A549 (cell line): ENCODE measurements at regions not wholly inside any gene's neighbourhood (a gene's known extent, or its start where the extent isn't known, plus 50 kb on each side); places are given as distances from the start of the nearest gene placed in this dataset.

Source experiments
- ATAC-seq, 2 experiments: fragments of 200-7000 bp in 1 of 2; fragments of >200 bp in 1 of 2; cut with Nextera tagmentation in 1 of 2; cut with Tn5 transposase in 1 of 2; 3 replicates each; pipeline versions ENCODE4 v1.8.0 to v1.9.1; 2018 to 2020; ENCODE audit warnings: mild to moderate bottlenecking in 1 of 2, moderate library complexity in 1 of 2
- CTCF ChIA-PET: fragments of 300-600 bp; sonication (Branson Sonifier 250); formaldehyde crosslinking; extraction: SDS; loops from one replicate; lab custom pipeline; 2021; ENCODE audit warnings: antibody characterized with exemption, inconsistent platforms; lab: Yijun Ruan, JAX
- POLR2A ChIA-PET: fragments of 350-600 bp; formaldehyde crosslinking; extraction: SDS; loops from one replicate; lab custom pipeline; 2021; ENCODE audit warnings: antibody characterized with exemption, inconsistent platforms; lab: Yijun Ruan, JAX
- DNase-seq, 2 experiments: peaks; one replicate each; pipeline versions ENCODE4 v3.0.0 to v3.0.0-alpha.2; 2011 to 2016; ENCODE audit warnings: low read depth in 1 of 2, low spot score in 1 of 2
- FAIRE-seq: peaks from 2 replicates; lab custom pipeline; 2011; peaks lifted over from hg19 to GRCh38; lab: Jason Lieb, UNC
- H3K27ac ChIP-seq, 2 experiments: fragments of >200 bp; sonication (Bioruptor Twin); formaldehyde crosslinking; 3 replicates each; pipeline ENCODE4 v1.5.1; 2016 to 2017
- H3K4me1 ChIP-seq: fragments of >200 bp; sonication (Bioruptor Twin); formaldehyde crosslinking; 3 replicates; pipeline ENCODE4 v1.6.1; 2016
- H3K4me2 ChIP-seq: fragments of >200 bp; sonication (Bioruptor Twin); formaldehyde crosslinking; 3 replicates; pipeline ENCODE4 v1.6.1; 2016
- H3K4me3 ChIP-seq: fragments of >200 bp; sonication (Bioruptor Twin); formaldehyde crosslinking; 3 replicates; pipeline ENCODE4 v1.5.1; 2016
- H3K9me3 ChIP-seq: fragments of >200 bp; sonication (Bioruptor Twin); formaldehyde crosslinking; 3 replicates; pipeline ENCODE4 v1.6.1; 2016
- BHLHE40 ChIP-seq: IDR thresholded peaks from 2 replicates; pipeline ENCODE4 v1.6.1; 2012; ENCODE audit warnings: low read depth, low read length, inconsistent platforms
- CBX8 ChIP-seq: fragments of 200-600 bp; sonication (generic); IDR thresholded peaks from 2 replicates; pipeline ENCODE4 v1.6.1; 2016
- CHD2 ChIP-seq: fragments of 150-350 bp; IDR thresholded peaks from 2 replicates; pipeline ENCODE4 v1.6.1; 2014; ENCODE audit warnings: low read length; ENCODE audit not compliant: partially characterized antibody
- E2F6 ChIP-seq: IDR thresholded peaks from 2 replicates; pipeline ENCODE4 v1.6.1; 2012; ENCODE audit warnings: low read depth, borderline replicate concordance
- EHF ChIP-seq: fragments of 250-450 bp; sonication (Bioruptor Pico); IDR thresholded peaks from 2 replicates; pipeline ENCODE4 v1.5.0; 2020; ENCODE audit warnings: mild to moderate bottlenecking
- EHMT2 ChIP-seq: fragments of 200-600 bp; sonication (generic); IDR thresholded peaks from 2 replicates; pipeline ENCODE4 v1.6.1; 2016; ENCODE audit warnings: antibody characterized with exemption, low read depth, mild to moderate bottlenecking, moderate library complexity
- ESRRA ChIP-seq: fragments of 150-350 bp; IDR thresholded peaks from 2 replicates; pipeline ENCODE4 v1.6.1; 2014; ENCODE audit warnings: mild to moderate bottlenecking, low read length, borderline replicate concordance
- FOXS1 ChIP-seq: fragments of 250-450 bp; sonication (Bioruptor Pico); IDR thresholded peaks from 2 replicates; pipeline ENCODE4 v1.5.0; 2020; ENCODE audit warnings: mild to moderate bottlenecking, moderate library complexity
- GATA3 ChIP-seq: IDR thresholded peaks from 2 replicates; pipeline ENCODE4 v1.6.1; 2012; ENCODE audit warnings: borderline replicate concordance
- HDAC2 ChIP-seq: fragments of 200-600 bp; sonication (generic); IDR thresholded peaks from 2 replicates; pipeline ENCODE4 v1.6.1; 2016
- HEYL ChIP-seq: fragments of 250-450 bp; sonication (Bioruptor Pico); IDR thresholded peaks from 2 replicates; pipeline ENCODE4 v1.8.0; 2021; ENCODE audit warnings: mild to moderate bottlenecking, moderate library complexity
- HOXB13 ChIP-seq: fragments of 250-450 bp; sonication (Bioruptor Pico); IDR thresholded peaks from 2 replicates; pipeline ENCODE4 v1.5.0; 2020; ENCODE audit warnings: low read depth, mild to moderate bottlenecking, moderate library complexity
- HOXB5 ChIP-seq: fragments of 250-450 bp; sonication (Bioruptor Pico); IDR thresholded peaks from 2 replicates; pipeline ENCODE4 v1.5.0; 2020; ENCODE audit warnings: mild to moderate bottlenecking, moderate library complexity
- MAFK ChIP-seq: fragments of 450-650 bp; IDR thresholded peaks from 2 replicates; pipeline ENCODE4 v1.6.1; 2014; ENCODE audit not compliant: partially characterized antibody
- NFE2L2 ChIP-seq: fragments of 150-350 bp; conservative IDR thresholded peaks from 2 replicates; pipeline ENCODE4 v1.6.1; 2014; ENCODE audit warnings: low read length
- NPAS2 ChIP-seq: fragments of 250-450 bp; sonication (Bioruptor Pico); IDR thresholded peaks from 2 replicates; pipeline ENCODE4 v1.8.0; 2022; ENCODE audit warnings: mild to moderate bottlenecking, moderate library complexity, borderline replicate concordance
- RFX5 ChIP-seq: fragments of 450-650 bp; IDR thresholded peaks from 2 replicates; pipeline ENCODE4 v1.7.1; 2014; ENCODE audit warnings: antibody characterized with exemption, mild to moderate bottlenecking, moderate library complexity
- RNF2 ChIP-seq: fragments of 200-600 bp; sonication (generic); IDR thresholded peaks from 2 replicates; pipeline ENCODE4 v1.6.1; 2016; ENCODE audit warnings: low read depth, mild to moderate bottlenecking, antibody characterized with exemption, moderate library complexity, borderline replicate concordance
- SMC3 ChIP-seq: fragments of >200 bp; sonication (Bioruptor Twin); formaldehyde crosslinking; IDR thresholded peaks from 3 replicates; pipeline ENCODE4 v1.6.1; 2018; ENCODE audit warnings: inconsistent platforms
- TP53 ChIP-seq: fragments of 250-450 bp; sonication (Bioruptor Pico); IDR thresholded peaks from 2 replicates; pipeline ENCODE4 v1.5.0; 2021; ENCODE audit warnings: mild to moderate bottlenecking, moderate library complexity
- ZFP36 ChIP-seq: fragments of 450-650 bp; IDR thresholded peaks from 2 replicates; pipeline ENCODE4 v1.6.1; 2014; ENCODE audit warnings: borderline replicate concordance; ENCODE audit not compliant: partially characterized antibody
- ZSCAN20 ChIP-seq: fragments of 250-450 bp; sonication (Bioruptor Pico); IDR thresholded peaks from 2 replicates; pipeline ENCODE4 v1.8.0; 2022; ENCODE audit warnings: mild to moderate bottlenecking, moderate library complexity
- WGBS: methylation state at CpG from one replicate; pipeline ENCODE4 v1.1.6; 2017; ENCODE audit errors: missing lambda C conversion rate; 5-methylcytosine and 5-hydroxymethylcytosine counted together
- TF ChIP-seq, protein P1 (sequence below): fragments of 450-650 bp; IDR thresholded peaks from 2 replicates; pipeline ENCODE4 v1.6.1; 2014; ENCODE audit warnings: antibody characterized with exemption
- TF ChIP-seq, protein P2 (sequence below): fragments of 200-600 bp; sonication (generic); IDR thresholded peaks from 2 replicates; pipeline ENCODE4 v1.6.1; 2016; ENCODE audit warnings: antibody characterized with exemption, mild to moderate bottlenecking, moderate library complexity

DNA sequence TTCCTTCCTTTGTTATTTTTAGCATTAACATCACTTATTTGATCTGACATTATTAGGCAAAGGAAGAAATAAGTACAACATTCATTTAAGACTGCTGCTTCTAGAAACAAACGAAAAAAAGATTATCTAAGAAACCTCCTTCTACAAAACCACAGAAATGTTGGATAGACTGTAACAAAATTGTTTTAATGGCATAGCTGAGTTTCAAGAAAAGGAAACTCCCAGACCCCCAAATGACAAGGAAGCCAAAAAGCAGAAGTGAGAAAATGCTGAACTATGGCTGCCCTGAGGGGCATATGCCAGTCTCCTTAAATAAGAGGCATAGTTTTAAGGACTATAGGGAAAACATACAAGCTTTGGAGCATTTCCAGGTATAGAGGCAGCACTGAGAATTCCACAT, 1431.6 kb upstream of the TENM3 start:
- ATAC-seq (no peak), DNase-seq (no peak), FAIRE-seq (no peak)
- Histone ChIP-seq H3K4me2 (no peak overlapping the region), H3K27ac (no peak overlapping the region), H3K9me3 (no peaks in the 10 kb centered on the region), H3K4me1 (no peaks in the 10 kb centered on the region), H3K4me3 (no peak overlapping the region)
- ChIA-PET CTCF (no interaction called here), POLR2A (no interaction called here)
- 4% methylated on average over 1 of the region's 1 CpG for WGBS
- TF ChIP-seq NFE2L2 (no peak), MAFK (no peak), E2F6 (no peak), HOXB5 (CRISPR knock-in tag) (no peak), GATA3 (no peak), TP53 (CRISPR knock-in tag) (no peak), CHD2 (no peak), NPAS2 (CRISPR knock-in tag) (no peak), SMC3 (no peak), HEYL (CRISPR knock-in tag) (no peak), RNF2 (no peak), ZSCAN20 (CRISPR knock-in tag) (no peak), RFX5 (no peak), ZFP36 (no peak)
- TF ChIP-seq, protein P1, sequence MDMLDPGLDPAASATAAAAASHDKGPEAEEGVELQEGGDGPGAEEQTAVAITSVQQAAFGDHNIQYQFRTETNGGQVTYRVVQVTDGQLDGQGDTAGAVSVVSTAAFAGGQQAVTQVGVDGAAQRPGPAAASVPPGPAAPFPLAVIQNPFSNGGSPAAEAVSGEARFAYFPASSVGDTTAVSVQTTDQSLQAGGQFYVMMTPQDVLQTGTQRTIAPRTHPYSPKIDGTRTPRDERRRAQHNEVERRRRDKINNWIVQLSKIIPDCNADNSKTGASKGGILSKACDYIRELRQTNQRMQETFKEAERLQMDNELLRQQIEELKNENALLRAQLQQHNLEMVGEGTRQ: no peak

DNA sequence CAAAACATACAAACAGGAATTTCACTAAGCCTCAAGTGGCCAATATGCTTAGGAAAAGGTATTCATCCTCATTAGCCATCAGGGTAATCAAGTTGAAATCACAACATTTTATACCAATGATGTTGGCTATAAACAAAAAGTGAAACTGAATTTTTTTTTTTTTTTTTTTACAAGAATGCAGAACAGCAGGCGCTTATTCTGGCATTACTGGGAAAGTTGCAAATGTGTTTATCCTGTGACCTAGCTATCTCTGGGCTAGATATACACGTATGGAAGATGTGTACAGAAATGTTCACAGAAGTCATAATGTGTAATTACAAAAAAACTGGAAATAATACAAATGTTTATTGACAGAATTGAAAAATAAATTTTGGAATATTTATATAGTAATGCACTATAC, 1430.4 kb upstream of the TENM3 start:
- ATAC-seq (no peak), DNase-seq (no peak), FAIRE-seq (no peak)
- POLR2A ChIA-PET: no interaction called here
- no peak overlapping the region for H3K27ac ChIP-seq
- H3K9me3 ChIP-seq: no peaks in the 10 kb centered on the region
- H3K4me3 ChIP-seq: no peak overlapping the region
- CTCF ChIA-PET: no interaction called here
- 19% methylated on average over 2 of the region's 2 CpGs for WGBS
- H3K4me1 ChIP-seq: no peaks in the 10 kb centered on the region
- no peak for TF ChIP-seq EHMT2
- H3K4me2 ChIP-seq: no peak overlapping the region

DNA sequence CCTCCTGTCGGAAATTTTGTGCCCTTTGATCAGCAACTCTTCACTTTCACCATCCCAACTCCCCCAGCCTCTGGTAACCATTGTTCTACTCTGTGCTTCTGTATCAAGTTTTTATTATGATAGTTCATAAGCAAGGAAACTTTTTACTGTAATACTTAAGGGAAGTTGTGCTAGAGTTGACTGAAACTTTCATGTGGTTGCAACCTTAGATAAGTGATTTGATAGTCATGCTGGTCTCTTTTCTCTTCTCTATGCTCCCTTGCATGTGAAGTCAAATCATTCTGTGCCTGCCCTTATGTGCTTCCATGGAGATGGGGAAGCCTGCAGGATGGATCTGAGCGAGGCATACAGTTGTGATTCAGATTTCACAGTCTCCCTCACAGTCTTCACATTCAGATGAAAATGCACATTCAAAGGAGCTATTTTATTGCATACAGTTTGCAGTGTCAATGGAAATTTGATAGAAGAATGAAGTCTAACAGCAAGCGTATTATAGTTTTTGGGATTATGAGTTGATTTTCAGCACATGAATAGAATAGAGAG, 1428.3 kb upstream of the TENM3 start:
- CTCF ChIA-PET: no interaction called here

GRCh38 chr4:180817529-180817928, 1425.7 kb upstream of the TENM3 start:
- CTCF ChIA-PET: no interaction called here
- no peak overlapping the region for H3K4me3 ChIP-seq
- DNase-seq: no peak
- ATAC-seq: no peak
- FAIRE-seq: no peak
- no peaks in the 10 kb centered on the region for H3K9me3 ChIP-seq
- POLR2A ChIA-PET: no interaction called here
- no peak overlapping the region for H3K4me2 ChIP-seq
- WGBS: 23% methylated on average over 6 of the region's 6 CpGs
- no peak overlapping the region for H3K27ac ChIP-seq
- H3K4me1 ChIP-seq: no peaks in the 10 kb centered on the region
- TF ChIP-seq, protein P2, sequence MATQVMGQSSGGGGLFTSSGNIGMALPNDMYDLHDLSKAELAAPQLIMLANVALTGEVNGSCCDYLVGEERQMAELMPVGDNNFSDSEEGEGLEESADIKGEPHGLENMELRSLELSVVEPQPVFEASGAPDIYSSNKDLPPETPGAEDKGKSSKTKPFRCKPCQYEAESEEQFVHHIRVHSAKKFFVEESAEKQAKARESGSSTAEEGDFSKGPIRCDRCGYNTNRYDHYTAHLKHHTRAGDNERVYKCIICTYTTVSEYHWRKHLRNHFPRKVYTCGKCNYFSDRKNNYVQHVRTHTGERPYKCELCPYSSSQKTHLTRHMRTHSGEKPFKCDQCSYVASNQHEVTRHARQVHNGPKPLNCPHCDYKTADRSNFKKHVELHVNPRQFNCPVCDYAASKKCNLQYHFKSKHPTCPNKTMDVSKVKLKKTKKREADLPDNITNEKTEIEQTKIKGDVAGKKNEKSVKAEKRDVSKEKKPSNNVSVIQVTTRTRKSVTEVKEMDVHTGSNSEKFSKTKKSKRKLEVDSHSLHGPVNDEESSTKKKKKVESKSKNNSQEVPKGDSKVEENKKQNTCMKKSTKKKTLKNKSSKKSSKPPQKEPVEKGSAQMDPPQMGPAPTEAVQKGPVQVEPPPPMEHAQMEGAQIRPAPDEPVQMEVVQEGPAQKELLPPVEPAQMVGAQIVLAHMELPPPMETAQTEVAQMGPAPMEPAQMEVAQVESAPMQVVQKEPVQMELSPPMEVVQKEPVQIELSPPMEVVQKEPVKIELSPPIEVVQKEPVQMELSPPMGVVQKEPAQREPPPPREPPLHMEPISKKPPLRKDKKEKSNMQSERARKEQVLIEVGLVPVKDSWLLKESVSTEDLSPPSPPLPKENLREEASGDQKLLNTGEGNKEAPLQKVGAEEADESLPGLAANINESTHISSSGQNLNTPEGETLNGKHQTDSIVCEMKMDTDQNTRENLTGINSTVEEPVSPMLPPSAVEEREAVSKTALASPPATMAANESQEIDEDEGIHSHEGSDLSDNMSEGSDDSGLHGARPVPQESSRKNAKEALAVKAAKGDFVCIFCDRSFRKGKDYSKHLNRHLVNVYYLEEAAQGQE: no peak
- TF ChIP-seq SMC3 (no peak), FOXS1 (CRISPR knock-in tag) (no peak), BHLHE40 (no peak), NPAS2 (CRISPR knock-in tag) (no peak), HOXB13 (CRISPR knock-in tag) (no peak), HDAC2 (no peak), EHF (CRISPR knock-in tag) (no peak), E2F6 (no peak), GATA3 (no peak), CBX8 (no peak), RNF2 (no peak), ESRRA (no peak), HEYL (CRISPR knock-in tag) (no peak), RFX5 (no peak)

More for the DNA sequence above, 1428.3 kb upstream of the TENM3 start:
- ATAC-seq: no peak
- 4% methylated on average over 3 of the region's 3 CpGs for WGBS
- Histone ChIP-seq H3K27ac (no peak overlapping the region), H3K4me3 (no peak overlapping the region), H3K4me2 (no peak overlapping the region), H3K4me1 (no peaks in the 10 kb centered on the region), H3K9me3 (no peaks in the 10 kb centered on the region)
- no peak for FAIRE-seq
- no peak for DNase-seq
- no peak for TF ChIP-seq E2F6
- POLR2A ChIA-PET: no interaction called here
